WTC11 (cell line): ENCODE measurements at regions not wholly inside any gene's neighbourhood (a gene's known extent, or its start where the extent isn't known, plus 50 kb on each side); places are given as distances from the start of the nearest gene placed in this dataset.

ENCODE experiments used
- ATAC-seq: fragments of 200-7000 bp; cut with Tn5 transposase; 2 replicates; pipeline ENCODE4 v1.10.0; 2021; ENCODE audit warnings: mild to moderate bottlenecking, moderate library complexity
- CTCF ChIA-PET: fragments of 300-600 bp; sonication (Branson Sonifier 250); formaldehyde crosslinking; loops from one replicate; lab custom pipeline; 2021; ENCODE audit warnings: antibody characterized with exemption; lab: Charles Lee
- POLR2A ChIA-PET: fragments of 350-600 bp; sonication (Branson Sonifier 250); formaldehyde crosslinking; loops from one replicate; lab custom pipeline; 2021; ENCODE audit warnings: antibody characterized with exemption; lab: Charles Lee
- DNase-seq: peaks from one replicate; pipeline ENCODE4 v3.0.0; 2021; ENCODE audit warnings: low spot score
- H3K27ac Mint-ChIP-seq: 2 replicates; pipeline ENCODE4 v1.8.0; 2021; ENCODE audit warnings: mixed read lengths
- H3K27me3 Mint-ChIP-seq: 2 replicates; pipeline ENCODE4 v1.8.0; 2021; ENCODE audit warnings: low read depth, mild to moderate bottlenecking, moderate library complexity, mixed read lengths
- H3K36me3 Mint-ChIP-seq: 2 replicates; pipeline ENCODE4 v1.8.0; 2021; ENCODE audit warnings: mixed read lengths
- H3K4me1 Mint-ChIP-seq: 2 replicates; pipeline ENCODE4 v1.8.0; 2022; ENCODE audit warnings: mixed read lengths
- H3K4me3 Mint-ChIP-seq: 2 replicates; pipeline ENCODE4 v1.8.0; 2021; ENCODE audit warnings: mild to moderate bottlenecking, moderate library complexity, mixed read lengths
- H3K9me3 Mint-ChIP-seq: 2 replicates; pipeline ENCODE4 v1.8.0; 2021; ENCODE audit warnings: mixed read lengths
- AR ChIP-seq: fragments of 250-450 bp; sonication (Bioruptor Pico); IDR thresholded peaks from 2 replicates; pipeline ENCODE4 v1.9.0; 2021; ENCODE audit warnings: mild to moderate bottlenecking
- E2F1 ChIP-seq: sonication (generic); formaldehyde crosslinking; IDR thresholded peaks from 2 replicates; pipeline ENCODE4 v1.8.0; 2022; ENCODE audit warnings: mild to moderate bottlenecking, missing genetic modification reagents
- EMX1 ChIP-seq: fragments of 250-450 bp; sonication (Bioruptor Pico); IDR thresholded peaks from 2 replicates; pipeline ENCODE4 v1.8.0; 2021; ENCODE audit warnings: mild to moderate bottlenecking
- ETV6 ChIP-seq: sonication (generic); formaldehyde crosslinking; IDR thresholded peaks from 2 replicates; pipeline ENCODE4 v1.8.1; 2022; ENCODE audit warnings: mild to moderate bottlenecking, missing genetic modification reagents
- FOXP4 ChIP-seq: sonication (generic); formaldehyde crosslinking; IDR thresholded peaks from 2 replicates; pipeline ENCODE4 v1.8.0; 2022; ENCODE audit warnings: mild to moderate bottlenecking, missing genetic modification reagents
- HMGA2 ChIP-seq: fragments of 250-450 bp; sonication (Bioruptor Pico); IDR thresholded peaks from 2 replicates; pipeline ENCODE4 v1.4.0; 2021; ENCODE audit warnings: mild to moderate bottlenecking, moderate library complexity
- JUN ChIP-seq: sonication (generic); formaldehyde crosslinking; IDR thresholded peaks from 2 replicates; pipeline ENCODE4 v1.8.0; 2023; ENCODE audit warnings: mild to moderate bottlenecking, missing genetic modification reagents
- KAT7 ChIP-seq: sonication (generic); formaldehyde crosslinking; IDR thresholded peaks from 2 replicates; pipeline ENCODE4 v1.8.1; 2023; ENCODE audit warnings: missing genetic modification reagents, mild to moderate bottlenecking, borderline replicate concordance
- MLX ChIP-seq: sonication (generic); formaldehyde crosslinking; IDR thresholded peaks from 2 replicates; pipeline ENCODE4 v1.8.1; 2023; ENCODE audit warnings: mild to moderate bottlenecking, missing genetic modification reagents, moderate library complexity
- MXD4 ChIP-seq: fragments of 250-450 bp; sonication (Bioruptor Pico); IDR thresholded peaks from 2 replicates; pipeline ENCODE4 v1.8.0; 2021; ENCODE audit warnings: mild to moderate bottlenecking, moderate library complexity, borderline replicate concordance
- MYBL2 ChIP-seq: sonication (generic); formaldehyde crosslinking; IDR thresholded peaks from 2 replicates; pipeline ENCODE4 v1.8.1; 2023; ENCODE audit warnings: mild to moderate bottlenecking, moderate library complexity, missing genetic modification reagents
- NFE2L1 ChIP-seq: sonication (generic); formaldehyde crosslinking; IDR thresholded peaks from 2 replicates; pipeline ENCODE4 v1.8.1; 2023; ENCODE audit warnings: missing genetic modification reagents
- PRRX2 ChIP-seq: fragments of 250-450 bp; sonication (Bioruptor Pico); IDR thresholded peaks from 2 replicates; pipeline ENCODE4 v1.8.0; 2021; ENCODE audit warnings: mild to moderate bottlenecking
- RELA ChIP-seq: sonication (generic); formaldehyde crosslinking; IDR thresholded peaks from 2 replicates; pipeline ENCODE4 v1.8.1; 2022; ENCODE audit warnings: missing genetic modification reagents, mild to moderate bottlenecking, borderline replicate concordance
- SOX15 ChIP-seq: fragments of 250-450 bp; sonication (Bioruptor Pico); IDR thresholded peaks from 2 replicates; pipeline ENCODE4 v1.9.0; 2021; ENCODE audit warnings: mild to moderate bottlenecking
- ZNF121 ChIP-seq: sonication (generic); formaldehyde crosslinking; IDR thresholded peaks from 2 replicates; pipeline ENCODE4 v1.8.0; 2023; ENCODE audit warnings: missing genetic modification reagents
- ZNF219 ChIP-seq: sonication (generic); formaldehyde crosslinking; IDR thresholded peaks from 2 replicates; pipeline ENCODE4 v1.8.0; 2023; ENCODE audit warnings: missing genetic modification reagents, mild to moderate bottlenecking, borderline replicate concordance
- ZNF263 ChIP-seq: sonication (generic); formaldehyde crosslinking; IDR thresholded peaks from 2 replicates; pipeline ENCODE4 v1.8.1; 2022; ENCODE audit warnings: low read depth, mild to moderate bottlenecking, moderate library complexity, missing genetic modification reagents
- ZNF317 ChIP-seq: sonication (generic); formaldehyde crosslinking; IDR thresholded peaks from 2 replicates; pipeline ENCODE4 v1.8.1; 2023; ENCODE audit warnings: low read depth, mild to moderate bottlenecking, moderate library complexity, missing genetic modification reagents, borderline replicate concordance
- ZNF423 ChIP-seq: fragments of 250-450 bp; sonication (Bioruptor Pico); IDR thresholded peaks from 2 replicates; pipeline ENCODE4 v2.1.2; 2022; ENCODE audit warnings: mild to moderate bottlenecking, moderate library complexity
- TF ChIP-seq, protein P1 (sequence below): sonication (generic); formaldehyde crosslinking; IDR thresholded peaks from 2 replicates; pipeline ENCODE4 v1.8.1; 2023; ENCODE audit warnings: mild to moderate bottlenecking, missing genetic modification reagents
- TF ChIP-seq, protein P2 (sequence below): sonication (generic); formaldehyde crosslinking; IDR thresholded peaks from 2 replicates; pipeline ENCODE4 v1.8.1; 2023; ENCODE audit warnings: mild to moderate bottlenecking, moderate library complexity, missing genetic modification reagents
- TF ChIP-seq, protein P3 (sequence below): sonication (generic); formaldehyde crosslinking; IDR thresholded peaks from 2 replicates; pipeline ENCODE4 v1.8.0; 2023; ENCODE audit warnings: mild to moderate bottlenecking, missing genetic modification reagents

DNA sequence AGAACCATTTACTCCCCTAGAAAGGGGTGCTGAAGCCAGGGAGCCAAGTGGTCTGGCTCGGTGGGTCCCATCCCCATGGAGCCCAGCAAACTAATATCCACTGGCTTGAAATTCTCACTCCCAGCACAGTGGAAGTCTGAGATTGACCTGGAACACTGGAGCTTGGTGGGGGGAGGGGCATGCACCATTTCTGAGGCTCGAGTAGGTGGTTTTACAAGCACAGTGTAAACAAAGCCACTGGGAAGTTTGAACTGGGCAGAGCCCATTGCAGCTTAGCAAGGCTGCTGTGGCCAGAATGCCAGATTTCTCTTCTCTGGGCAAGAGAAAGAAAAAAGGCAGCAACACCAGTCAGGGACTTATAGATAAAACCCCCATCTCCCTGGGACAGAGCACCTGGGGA lies 855.8 kb upstream of the CITED2 start:
- ChIA-PET CTCF (no interaction called here), POLR2A (interaction anchor here (0.5 kb wide), 1 partner anchor 95 kb away, joined by 3 read pairs; no protein-coding TSS in a partner anchor)
- peaks cover 54% of the 10 kb centered on the region for H3K9me3 Mint-ChIP-seq
- no peak for DNase-seq
- H3K36me3 Mint-ChIP-seq = peaks cover 36% of the 10 kb centered on the region
- no peak for ATAC-seq
- H3K4me1 Mint-ChIP-seq = no peaks in the 10 kb centered on the region
- no peak overlapping the region for H3K4me3 Mint-ChIP-seq
- TF ChIP-seq EMX1 (CRISPR knock-in tag) (no peak), PRRX2 (no peak), ZNF317 (CRISPR knock-in tag) (no peak), E2F1 (CRISPR knock-in tag) (no peak), KAT7 (CRISPR knock-in tag) (no peak), JUN (no peak), RELA (no peak)
- H3K27me3 Mint-ChIP-seq = no peaks in the 10 kb centered on the region
- H3K27ac Mint-ChIP-seq = no peak overlapping the region

GRCh38 chr6:140228491-140228890 lies 854.0 kb upstream of the CITED2 start:
- Mint-ChIP-seq H3K36me3 (peaks cover 24% of the 10 kb centered on the region), H3K27me3 (no peaks in the 10 kb centered on the region), H3K9me3 (peaks cover 38% of the 10 kb centered on the region), H3K27ac (no peak overlapping the region), H3K4me1 (no peaks in the 10 kb centered on the region), H3K4me3 (no peak overlapping the region)
- DNase-seq (no peak), ATAC-seq (no peak)
- CTCF ChIA-PET = no interaction called here
- TF ChIP-seq ZNF219 (CRISPR knock-in tag) (no peak), ETV6 (CRISPR knock-in tag) (no peak), MXD4 (no peak), AR (CRISPR knock-in tag) (no peak), ZNF423 (CRISPR knock-in tag) (no peak), FOXP4 (CRISPR knock-in tag) (no peak), MYBL2 (CRISPR knock-in tag) (no peak), NFE2L1 (CRISPR knock-in tag) (no peak), ZNF121 (no peak), PRRX2 (no peak), HMGA2 (CRISPR knock-in tag) (no peak), ZNF317 (CRISPR knock-in tag) (no peak), ZNF263 (CRISPR knock-in tag) (no peak), JUN (no peak), MLX (no peak), SOX15 (CRISPR knock-in tag) (no peak)
- TF ChIP-seq, protein P1, sequence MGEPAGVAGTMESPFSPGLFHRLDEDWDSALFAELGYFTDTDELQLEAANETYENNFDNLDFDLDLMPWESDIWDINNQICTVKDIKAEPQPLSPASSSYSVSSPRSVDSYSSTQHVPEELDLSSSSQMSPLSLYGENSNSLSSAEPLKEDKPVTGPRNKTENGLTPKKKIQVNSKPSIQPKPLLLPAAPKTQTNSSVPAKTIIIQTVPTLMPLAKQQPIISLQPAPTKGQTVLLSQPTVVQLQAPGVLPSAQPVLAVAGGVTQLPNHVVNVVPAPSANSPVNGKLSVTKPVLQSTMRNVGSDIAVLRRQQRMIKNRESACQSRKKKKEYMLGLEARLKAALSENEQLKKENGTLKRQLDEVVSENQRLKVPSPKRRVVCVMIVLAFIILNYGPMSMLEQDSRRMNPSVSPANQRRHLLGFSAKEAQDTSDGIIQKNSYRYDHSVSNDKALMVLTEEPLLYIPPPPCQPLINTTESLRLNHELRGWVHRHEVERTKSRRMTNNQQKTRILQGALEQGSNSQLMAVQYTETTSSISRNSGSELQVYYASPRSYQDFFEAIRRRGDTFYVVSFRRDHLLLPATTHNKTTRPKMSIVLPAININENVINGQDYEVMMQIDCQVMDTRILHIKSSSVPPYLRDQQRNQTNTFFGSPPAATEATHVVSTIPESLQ (CRISPR knock-in tag) = no peak
- TF ChIP-seq, protein P2, sequence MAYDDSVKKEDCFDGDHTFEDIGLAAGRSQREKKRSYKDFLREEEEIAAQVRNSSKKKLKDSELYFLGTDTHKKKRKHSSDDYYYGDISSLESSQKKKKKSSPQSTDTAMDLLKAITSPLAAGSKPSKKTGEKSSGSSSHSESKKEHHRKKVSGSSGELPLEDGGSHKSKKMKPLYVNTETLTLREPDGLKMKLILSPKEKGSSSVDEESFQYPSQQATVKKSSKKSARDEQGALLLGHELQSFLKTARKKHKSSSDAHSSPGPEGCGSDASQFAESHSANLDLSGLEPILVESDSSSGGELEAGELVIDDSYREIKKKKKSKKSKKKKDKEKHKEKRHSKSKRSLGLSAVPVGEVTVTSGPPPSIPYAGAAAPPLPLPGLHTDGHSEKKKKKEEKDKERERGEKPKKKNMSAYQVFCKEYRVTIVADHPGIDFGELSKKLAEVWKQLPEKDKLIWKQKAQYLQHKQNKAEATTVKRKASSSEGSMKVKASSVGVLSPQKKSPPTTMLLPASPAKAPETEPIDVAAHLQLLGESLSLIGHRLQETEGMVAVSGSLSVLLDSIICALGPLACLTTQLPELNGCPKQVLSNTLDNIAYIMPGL = no peak
- TF ChIP-seq, protein P3, sequence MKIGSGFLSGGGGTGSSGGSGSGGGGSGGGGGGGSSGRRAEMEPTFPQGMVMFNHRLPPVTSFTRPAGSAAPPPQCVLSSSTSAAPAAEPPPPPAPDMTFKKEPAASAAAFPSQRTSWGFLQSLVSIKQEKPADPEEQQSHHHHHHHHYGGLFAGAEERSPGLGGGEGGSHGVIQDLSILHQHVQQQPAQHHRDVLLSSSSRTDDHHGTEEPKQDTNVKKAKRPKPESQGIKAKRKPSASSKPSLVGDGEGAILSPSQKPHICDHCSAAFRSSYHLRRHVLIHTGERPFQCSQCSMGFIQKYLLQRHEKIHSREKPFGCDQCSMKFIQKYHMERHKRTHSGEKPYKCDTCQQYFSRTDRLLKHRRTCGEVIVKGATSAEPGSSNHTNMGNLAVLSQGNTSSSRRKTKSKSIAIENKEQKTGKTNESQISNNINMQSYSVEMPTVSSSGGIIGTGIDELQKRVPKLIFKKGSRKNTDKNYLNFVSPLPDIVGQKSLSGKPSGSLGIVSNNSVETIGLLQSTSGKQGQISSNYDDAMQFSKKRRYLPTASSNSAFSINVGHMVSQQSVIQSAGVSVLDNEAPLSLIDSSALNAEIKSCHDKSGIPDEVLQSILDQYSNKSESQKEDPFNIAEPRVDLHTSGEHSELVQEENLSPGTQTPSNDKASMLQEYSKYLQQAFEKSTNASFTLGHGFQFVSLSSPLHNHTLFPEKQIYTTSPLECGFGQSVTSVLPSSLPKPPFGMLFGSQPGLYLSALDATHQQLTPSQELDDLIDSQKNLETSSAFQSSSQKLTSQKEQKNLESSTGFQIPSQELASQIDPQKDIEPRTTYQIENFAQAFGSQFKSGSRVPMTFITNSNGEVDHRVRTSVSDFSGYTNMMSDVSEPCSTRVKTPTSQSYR (CRISPR knock-in tag) = no peak
- POLR2A ChIA-PET = no interaction called here
